Thyroid gland (tissue), 4 donors: ENCODE measurements at regions not wholly inside any gene's neighbourhood (a gene's known extent, or its start where the extent isn't known, plus 50 kb on each side); places are given as distances from the start of the nearest gene placed in this dataset.

Source experiments
- CTCF ChIP-seq, 6 experiments: fragments of 200-600 bp in 3 of 6; fragments of 450-650 bp in 3 of 6; sonication (generic) in 3 of 6; IDR thresholded peaks; one replicate each; pipeline ENCODE4 v1.5.1; 2016 to 2019; ENCODE audit warnings: antibody characterized with exemption in 6 of 6, mild to moderate bottlenecking in 2 of 6, inconsistent platforms in 1 of 6, moderate library complexity in 1 of 6
- POLR2A ChIP-seq, 2 donors: fragments of 450-650 bp; IDR thresholded peaks; one replicate each; pipeline ENCODE4 v1.6.1; 2017; ENCODE audit warnings: antibody characterized with exemption in 2 of 2, mild to moderate bottlenecking in 2 of 2, moderate library complexity in 1 of 2

- TF ChIP-seq CTCF (IDR thresholded peaks at IDR 0.05) (no peak), POLR2A (IDR thresholded peaks at IDR 0.05) (no peak)
These were observed 112.9 kb upstream of the IQCM start for GRCh38 chr4:149928507-149928906.
